Osteocyte (in vitro differentiated cells): ENCODE measurements at regions not wholly inside any gene's neighbourhood (a gene's known extent, or its start where the extent isn't known, plus 50 kb on each side); places are given as distances from the start of the nearest gene placed in this dataset.

Experiments
- DNase-seq: peaks from one replicate; pipeline ENCODE4 v3.0.0; 2021; ENCODE audit warnings: mixed read lengths; ENCODE audit not compliant: unreplicated experiment; ENCODE audit errors: extremely low spot score
- H3K27ac Mint-ChIP-seq: one replicate; pipeline ENCODE4 v1.8.0; 2021; ENCODE audit warnings: mild to moderate bottlenecking, mixed read lengths; ENCODE audit not compliant: unreplicated experiment
- H3K27me3 Mint-ChIP-seq: one replicate; pipeline ENCODE4 v1.8.0; 2021; ENCODE audit warnings: mixed read lengths; ENCODE audit not compliant: unreplicated experiment
- H3K36me3 Mint-ChIP-seq: one replicate; pipeline ENCODE4 v1.8.0; 2021; ENCODE audit warnings: mixed read lengths; ENCODE audit not compliant: unreplicated experiment
- H3K4me1 Mint-ChIP-seq: one replicate; pipeline ENCODE4 v1.8.0; 2021; ENCODE audit warnings: mixed read lengths; ENCODE audit not compliant: unreplicated experiment
- H3K4me3 Mint-ChIP-seq: one replicate; pipeline ENCODE4 v1.8.0; 2021; ENCODE audit warnings: mild to moderate bottlenecking, moderate library complexity, mixed read lengths; ENCODE audit not compliant: unreplicated experiment
- H3K9me3 Mint-ChIP-seq: one replicate; pipeline ENCODE4 v1.8.0; 2021; ENCODE audit warnings: mixed read lengths; ENCODE audit not compliant: unreplicated experiment
- CTCF ChIP-seq: fragments of 200-600 bp; sonication (generic); IDR thresholded peaks from 2 replicates; pipeline ENCODE4 v1.5.0; 2021; ENCODE audit warnings: antibody characterized with exemption, mild to moderate bottlenecking, moderate library complexity

DNA sequence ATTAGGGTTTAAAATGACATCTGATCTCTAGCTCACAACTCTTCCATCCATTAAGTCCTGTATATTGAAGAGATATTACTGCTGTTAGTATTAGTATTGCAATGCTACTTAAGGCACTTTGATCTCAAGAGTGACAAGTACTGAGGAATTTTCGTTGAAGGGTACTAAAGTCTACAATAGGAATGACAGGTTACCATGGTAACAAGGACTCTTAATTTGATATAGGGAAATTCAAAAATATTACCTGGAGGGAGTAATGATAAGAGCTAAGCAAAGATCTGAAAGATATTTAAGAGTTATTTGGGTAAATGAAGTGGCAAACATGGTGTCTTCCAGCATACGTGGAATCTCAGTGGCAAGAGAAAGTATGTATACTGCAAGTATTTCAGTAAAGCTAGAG, 518.0 kb upstream of the SLC35B3 start:
- no peak overlapping the region for H3K27ac Mint-ChIP-seq
- H3K4me3 Mint-ChIP-seq, result no peak overlapping the region
- H3K36me3 Mint-ChIP-seq, result no peaks in the 10 kb centered on the region
- no peak for DNase-seq
- H3K27me3 Mint-ChIP-seq, result no peaks in the 10 kb centered on the region
- no peak for TF ChIP-seq CTCF
- H3K4me1 Mint-ChIP-seq, result no peaks in the 10 kb centered on the region
- H3K9me3 Mint-ChIP-seq, result no peaks in the 10 kb centered on the region

DNA sequence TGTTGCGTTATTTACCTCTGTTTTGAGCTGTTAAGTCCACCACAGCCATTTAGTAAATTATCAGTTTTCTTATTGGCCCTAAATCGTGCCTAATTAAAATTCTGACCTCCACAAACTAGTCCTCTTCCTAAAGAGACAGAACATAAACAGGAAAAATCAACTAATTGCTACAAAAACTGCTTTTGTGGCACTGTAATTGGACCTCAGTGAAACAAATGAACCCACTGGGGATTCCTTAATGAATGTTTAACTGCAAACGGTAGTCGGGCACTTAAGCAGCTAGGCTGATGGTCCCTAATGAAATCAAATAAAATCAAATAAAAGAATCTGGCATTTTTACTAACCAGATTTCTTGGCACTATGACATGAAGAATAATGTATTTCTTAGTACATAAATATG, 513.4 kb upstream of the SLC35B3 start:
- no peak overlapping the region for H3K27ac Mint-ChIP-seq
- no peaks in the 10 kb centered on the region for H3K4me1 Mint-ChIP-seq
- no peaks in the 10 kb centered on the region for H3K36me3 Mint-ChIP-seq
- no peak for DNase-seq
- H3K4me3 Mint-ChIP-seq, result no peak overlapping the region
- TF ChIP-seq CTCF, result no peak
- H3K9me3 Mint-ChIP-seq, result no peaks in the 10 kb centered on the region
- no peaks in the 10 kb centered on the region for H3K27me3 Mint-ChIP-seq

- H3K27ac Mint-ChIP-seq, result no peak overlapping the region
- no peaks in the 10 kb centered on the region for H3K36me3 Mint-ChIP-seq
- TF ChIP-seq CTCF, result no peak
Measured at GRCh38 chr6:8947900-8948299, 512.6 kb upstream of the SLC35B3 start.

DNA sequence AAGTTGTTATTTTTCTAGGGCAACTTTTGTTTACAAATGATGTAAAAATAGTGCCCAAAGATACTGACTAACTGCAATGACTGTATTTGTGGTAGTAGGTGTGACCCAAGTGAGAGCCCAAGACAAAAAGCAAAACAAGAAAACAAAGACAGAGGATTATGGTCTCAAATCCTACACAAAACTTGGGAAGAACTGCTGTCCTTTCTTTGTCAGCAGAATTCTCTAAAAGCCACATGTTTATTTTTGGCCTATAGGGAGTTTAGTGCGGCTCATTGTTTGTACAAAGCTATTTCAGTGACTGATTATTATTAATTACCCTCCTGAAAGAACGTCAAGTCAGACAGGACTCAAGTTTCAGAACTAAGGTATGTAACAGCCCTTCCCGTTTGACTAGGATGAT, 509.2 kb upstream of the SLC35B3 start:
- Mint-ChIP-seq H3K27me3 (no peaks in the 10 kb centered on the region), H3K4me3 (no peak overlapping the region), H3K27ac (no peak overlapping the region), H3K36me3 (no peaks in the 10 kb centered on the region), H3K4me1 (peaks cover 8% of the 10 kb centered on the region), H3K9me3 (no peaks in the 10 kb centered on the region)
- TF ChIP-seq CTCF, result no peak
- no peak for DNase-seq

More at GRCh38 chr6:8947900-8948299, 512.6 kb upstream of the SLC35B3 start:
- H3K4me3 Mint-ChIP-seq, result no peak overlapping the region
- no peak for DNase-seq
- H3K4me1 Mint-ChIP-seq, result no peaks in the 10 kb centered on the region
- no peaks in the 10 kb centered on the region for H3K9me3 Mint-ChIP-seq
- no peaks in the 10 kb centered on the region for H3K27me3 Mint-ChIP-seq

DNA sequence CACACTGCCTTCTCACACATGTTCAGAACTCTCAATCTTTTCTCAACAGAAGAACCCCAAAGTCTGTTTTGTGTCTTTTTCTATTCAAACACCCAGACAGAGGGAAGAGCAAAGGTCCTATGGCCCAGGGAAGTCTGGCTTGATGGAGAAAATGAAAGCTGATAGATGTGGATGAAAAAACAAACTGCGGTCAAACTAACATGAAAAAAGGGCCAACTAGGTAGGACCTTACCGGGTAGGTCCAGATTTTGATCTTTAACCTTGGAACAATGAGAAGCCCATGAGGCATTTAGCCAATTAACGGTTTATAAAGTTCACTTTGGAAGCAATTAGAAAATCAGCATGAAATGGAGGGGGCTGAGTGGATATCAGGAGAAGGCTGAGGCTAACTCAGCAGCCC, 507.7 kb upstream of the SLC35B3 start:
- Mint-ChIP-seq H3K27me3 (no peaks in the 10 kb centered on the region), H3K4me3 (no peak overlapping the region), H3K27ac (no peak overlapping the region), H3K9me3 (no peaks in the 10 kb centered on the region), H3K4me1 (peaks cover 13% of the 10 kb centered on the region), H3K36me3 (no peaks in the 10 kb centered on the region)
- DNase-seq, result no peak
- no peak for TF ChIP-seq CTCF
